Midbrain (tissue), 1 donor: ENCODE measurements at regions not wholly inside any gene's neighbourhood (a gene's known extent, or its start where the extent isn't known, plus 50 kb on each side); places are given as distances from the start of the nearest gene placed in this dataset.
"Not testable (repeated sequence)": the region's sequence is repeated elsewhere in the genome, so short reads cannot be mapped to it uniquely, and the experiment has no call there.

Source experiments
- DNase-seq: peaks from one replicate; lab custom pipeline; 2025; lab: John Stamatoyannopoulos, UW

DNA sequence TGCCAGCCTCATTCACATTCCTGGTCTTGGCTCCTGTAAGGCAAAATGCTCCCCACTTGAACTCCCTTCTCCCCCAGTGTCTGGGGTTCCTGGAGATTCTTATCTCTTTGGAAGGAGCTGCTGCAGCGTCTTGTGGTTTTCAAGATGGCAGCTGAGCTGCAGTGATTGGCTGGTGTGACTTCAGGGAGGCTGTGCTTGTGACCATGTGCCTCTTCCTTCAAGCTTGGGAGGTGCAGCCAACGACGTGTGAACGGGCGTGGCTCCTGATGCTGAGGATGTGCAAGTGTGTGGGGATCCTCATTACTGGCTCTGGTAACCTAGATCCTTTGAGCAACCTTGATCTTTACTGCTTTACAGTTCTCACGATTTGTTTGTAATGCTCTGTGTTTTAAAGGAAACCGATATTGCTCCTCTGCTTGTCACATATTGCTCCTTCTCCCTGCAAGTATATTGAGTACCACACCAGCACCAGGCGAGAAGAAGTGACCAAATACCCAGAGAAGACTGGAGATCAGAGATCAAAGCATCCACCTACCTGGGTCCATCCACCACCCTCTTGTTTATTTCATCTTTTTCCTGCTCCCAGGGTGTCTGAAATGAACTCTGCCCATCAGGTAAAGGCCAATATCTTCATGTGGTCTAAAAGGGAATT is 208.5 kb downstream of the FGF9 start:
- DNase-seq: no peak

DNA sequence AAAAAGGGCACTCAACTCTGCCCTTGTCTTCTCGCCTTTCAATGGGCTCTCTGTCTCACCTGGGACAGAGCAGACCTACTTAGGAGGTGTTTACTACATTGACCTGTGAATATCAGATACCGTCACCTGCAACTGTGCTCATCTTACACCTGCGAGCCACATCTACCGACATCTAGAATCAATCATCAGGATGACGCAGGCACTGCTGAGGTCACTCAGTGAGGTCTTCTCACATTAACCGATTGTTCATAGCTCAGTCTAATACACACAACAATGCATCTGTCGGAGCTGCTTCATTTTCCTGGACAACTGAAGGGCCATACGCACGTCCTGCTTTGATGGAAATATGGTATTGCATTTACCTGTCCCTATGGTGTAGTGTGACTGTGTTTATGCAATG is 211.9 kb downstream of the FGF9 start:
- no peak for DNase-seq

DNA sequence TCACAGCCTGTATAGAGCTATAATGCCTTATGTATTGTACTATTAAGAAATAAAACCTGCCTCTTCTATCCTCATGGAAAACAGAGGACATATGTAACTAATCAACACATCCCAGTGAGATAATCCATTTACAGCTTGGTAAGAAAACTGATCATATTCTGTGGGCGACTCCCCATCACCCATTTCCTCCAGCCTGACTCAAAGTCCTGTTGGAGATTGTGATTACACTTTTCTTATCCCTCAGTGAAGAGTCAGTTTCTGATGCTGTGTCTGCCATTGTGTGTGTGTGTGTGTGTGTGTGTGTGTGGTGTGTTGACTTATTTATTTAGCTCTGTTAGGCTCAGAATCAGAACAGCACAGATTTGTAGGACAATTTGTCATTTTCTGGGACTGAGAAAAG is 212.8 kb downstream of the FGF9 start:
- DNase-seq: no peak

DNA sequence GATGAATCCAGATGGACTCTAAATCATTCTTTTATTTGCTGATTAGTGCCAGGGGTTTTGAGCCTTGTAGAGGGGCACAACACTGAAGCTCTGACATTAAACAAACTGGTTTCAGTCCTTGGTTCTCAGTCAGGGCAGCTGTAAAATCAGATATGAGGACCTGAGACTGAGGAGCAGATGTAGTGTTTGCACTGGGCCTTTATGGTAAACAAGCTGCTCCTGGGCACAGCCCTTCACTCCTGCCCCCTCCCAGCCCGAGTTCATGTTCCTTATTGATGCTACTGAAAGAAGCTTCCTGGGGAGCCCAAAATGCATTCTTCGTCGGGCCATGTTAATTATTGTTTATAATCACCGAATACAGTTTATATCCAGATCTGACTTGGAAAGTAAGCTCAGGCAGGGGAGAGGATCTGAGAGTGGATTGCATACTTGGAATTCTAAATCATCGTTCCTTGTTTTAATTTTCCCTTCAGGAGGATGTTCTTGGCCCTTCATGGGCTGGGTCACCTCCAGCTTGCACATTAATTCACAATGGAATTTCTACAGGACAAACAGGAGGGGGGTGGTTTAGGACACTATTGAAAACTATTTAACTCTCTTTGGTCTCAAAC is 213.5 kb downstream of the FGF9 start:
- no peak for DNase-seq

DNA sequence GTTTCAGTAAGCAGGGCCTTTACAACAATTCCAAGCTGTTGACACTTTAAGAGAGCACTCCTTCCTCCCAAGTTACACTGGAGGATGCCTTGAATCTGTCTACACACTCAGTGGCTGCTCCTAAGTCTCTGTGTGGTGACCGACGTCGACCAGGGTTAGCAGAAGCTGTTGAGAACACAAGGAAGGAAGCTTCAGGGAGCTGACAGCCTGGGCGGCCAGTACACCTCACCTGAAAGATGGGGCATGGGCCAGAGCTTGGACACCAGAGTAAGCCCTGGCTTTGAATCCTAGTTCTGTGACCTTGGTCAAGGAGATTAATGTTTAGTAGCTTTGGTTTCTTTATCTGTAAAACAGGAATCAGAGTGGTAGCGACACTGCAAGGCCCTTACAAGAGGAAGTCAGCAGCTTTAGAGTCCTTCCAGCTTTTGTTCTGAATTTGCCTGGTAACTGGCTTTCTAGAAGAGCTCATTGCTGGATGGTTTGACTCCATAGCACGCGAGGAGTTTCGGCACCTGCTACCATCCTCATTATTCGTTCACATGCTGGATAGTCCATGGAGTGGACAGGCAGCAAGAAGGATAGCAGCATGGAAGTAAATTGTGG is 214.2 kb downstream of the FGF9 start:
- DNase-seq: no peak

DNA sequence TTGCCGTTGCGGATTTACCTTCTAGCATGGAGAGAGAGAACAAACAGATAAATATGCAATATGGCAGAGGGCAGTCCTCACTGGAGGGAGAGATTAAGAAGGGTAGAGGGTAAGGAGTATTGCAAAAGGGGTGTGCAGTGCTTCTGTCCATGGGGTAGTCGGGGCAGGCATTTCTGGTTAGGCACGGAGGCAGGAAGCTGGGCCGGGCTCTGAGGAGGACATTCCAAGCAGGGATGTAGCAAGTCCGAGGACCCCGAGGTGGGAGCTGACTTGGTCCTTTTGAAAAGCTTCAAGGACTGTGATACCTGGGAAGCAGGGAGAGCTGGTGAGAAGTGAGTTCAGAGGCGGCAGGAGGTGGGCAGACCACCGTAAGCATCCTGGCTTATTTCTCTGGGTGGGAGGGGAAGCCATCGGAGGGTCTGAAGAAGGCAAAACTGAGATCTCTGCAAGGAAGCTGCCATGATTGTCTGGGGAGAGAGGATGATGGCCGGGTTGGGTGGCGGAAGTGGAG is 214.9 kb downstream of the FGF9 start:
- DNase-seq: no peak

DNA sequence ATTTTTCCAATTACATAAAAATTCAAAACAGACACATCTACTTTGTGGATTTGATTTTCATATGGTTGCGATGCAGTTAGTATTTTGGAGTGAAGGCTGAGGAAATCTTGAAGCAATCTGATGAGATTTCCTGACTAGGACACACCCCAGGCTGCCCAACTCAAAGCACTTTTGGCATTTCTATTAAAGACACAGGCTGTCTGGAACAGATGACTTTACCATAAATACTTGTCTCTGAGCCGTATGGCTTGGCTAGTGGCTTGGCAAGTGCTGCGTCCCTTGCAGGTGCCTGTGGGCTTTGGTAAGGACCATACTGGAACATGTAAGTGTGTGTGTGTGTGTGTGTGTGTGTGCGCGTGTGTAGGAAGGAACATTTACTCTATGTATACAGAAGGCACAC is 218.8 kb downstream of the FGF9 start:
- no peak for DNase-seq

DNA sequence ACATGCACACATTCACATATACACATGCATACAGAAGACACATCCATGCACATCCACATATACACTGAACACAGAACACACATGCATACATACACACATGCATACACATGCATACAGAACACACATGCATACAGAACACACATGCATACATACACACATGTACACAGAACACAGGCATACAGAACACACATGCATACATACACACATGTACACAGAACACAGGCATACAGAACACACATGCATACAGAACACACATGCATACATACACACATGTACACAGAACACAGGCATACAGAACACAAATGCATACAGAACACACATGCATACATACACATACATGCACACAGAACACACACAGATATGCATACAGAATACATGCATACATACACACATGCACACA is 219.3 kb downstream of the FGF9 start:
- not testable (repeated sequence) for DNase-seq

DNA sequence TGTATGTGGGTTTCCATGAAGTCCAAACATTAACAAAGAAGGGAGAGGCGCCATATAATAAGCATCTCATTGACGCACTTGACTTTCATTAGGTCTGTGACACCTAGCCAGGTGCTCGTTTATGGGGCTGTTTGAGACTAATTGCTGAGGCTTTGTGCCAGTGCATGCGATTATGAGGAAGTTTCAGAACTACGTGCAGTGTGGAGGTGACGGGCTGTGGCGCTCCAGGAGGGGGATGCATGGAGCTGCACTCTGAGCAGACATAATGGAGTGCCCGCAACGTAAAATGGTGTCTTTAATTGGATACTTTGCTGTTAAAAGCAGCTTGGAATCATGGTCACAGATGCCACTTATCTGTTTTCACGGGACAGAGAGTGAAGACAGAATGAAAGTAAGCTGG is 223.2 kb downstream of the FGF9 start:
- DNase-seq: no peak

DNA sequence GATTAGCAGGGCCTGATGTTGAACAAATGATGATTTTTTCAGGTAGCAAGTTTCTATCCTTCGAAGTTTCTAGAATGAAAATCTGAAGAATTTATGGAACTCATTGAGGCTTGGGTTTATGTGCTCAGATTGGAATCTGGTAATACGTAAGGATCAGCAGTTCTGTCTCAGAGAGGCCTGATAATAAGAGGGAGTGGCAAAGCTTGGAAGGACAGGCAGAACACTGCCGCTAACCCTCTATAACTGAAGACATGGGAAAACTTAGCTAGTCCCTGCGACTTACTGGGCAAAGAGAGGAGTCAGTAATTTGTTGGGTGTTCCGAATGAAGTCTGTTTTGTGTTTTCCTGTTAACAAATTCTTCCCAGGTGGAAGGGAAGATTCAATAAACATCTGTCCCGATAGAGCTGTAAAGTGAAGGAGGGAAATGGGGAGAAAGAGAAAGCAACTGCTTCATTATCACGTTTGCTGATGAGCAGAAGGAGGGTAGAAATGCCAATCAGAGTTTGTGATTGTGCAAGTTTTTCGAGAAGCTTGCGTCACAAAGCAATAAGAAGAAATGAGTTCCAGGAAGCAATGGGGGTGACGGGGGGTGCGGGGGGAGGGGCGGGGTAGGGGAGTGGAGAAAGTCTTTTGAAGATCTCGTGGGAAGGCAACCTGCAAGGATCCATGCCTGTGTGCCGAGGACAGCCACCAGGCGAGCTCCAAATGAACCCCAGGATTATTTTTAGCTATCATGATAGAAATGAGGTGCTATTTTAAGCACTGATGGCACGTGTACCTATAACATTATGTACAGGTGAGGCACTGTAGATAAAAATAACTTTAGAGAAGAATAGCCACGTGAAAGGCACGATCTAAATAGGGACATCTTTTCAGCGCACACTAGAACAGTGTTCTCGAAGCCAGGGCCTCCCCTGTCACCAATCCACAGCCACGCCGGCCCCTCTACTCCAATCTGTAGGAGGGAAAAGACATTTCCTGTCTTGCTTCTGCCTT is 224.1 kb downstream of the FGF9 start:
- DNase-seq: no peak

DNA sequence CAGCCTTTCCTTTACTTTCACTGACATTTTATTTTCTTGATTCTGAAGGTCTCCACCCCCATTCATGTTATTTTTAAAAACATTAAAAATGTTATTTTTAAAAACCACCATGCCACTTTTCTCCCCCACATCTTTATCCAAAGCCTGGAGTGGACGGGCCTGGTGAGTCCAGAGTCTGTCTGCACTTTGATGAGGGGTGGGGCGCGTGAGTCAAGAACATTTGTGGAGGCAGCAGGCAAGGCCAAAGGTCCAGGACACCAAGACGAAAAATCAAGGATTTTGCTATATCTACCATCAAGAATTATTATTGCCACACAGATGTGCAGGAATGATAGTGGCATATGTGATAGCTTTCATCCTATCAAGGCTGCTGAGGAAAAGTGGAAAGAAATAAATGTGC is 224.9 kb downstream of the FGF9 start:
- DNase-seq: no peak

DNA sequence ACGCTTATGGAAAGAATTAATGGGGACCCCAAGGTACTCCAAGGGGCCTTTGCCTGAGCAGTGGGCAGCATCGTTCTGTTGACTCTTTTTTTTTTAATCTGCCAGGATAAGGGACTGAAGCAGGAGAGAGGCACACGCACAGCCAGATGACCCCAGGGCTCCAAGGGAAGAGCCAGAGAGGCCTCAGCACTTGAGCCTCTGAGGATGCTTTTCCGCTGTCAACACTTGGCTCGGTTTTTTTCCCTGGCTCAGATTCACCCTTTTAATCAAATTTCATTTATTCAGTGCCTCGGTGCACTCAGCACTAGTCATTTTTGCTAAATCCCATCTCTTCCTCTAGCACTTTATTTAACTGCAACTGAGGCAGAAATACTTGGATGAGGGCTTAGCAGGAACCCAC is 226.3 kb downstream of the FGF9 start:
- no peak for DNase-seq

DNA sequence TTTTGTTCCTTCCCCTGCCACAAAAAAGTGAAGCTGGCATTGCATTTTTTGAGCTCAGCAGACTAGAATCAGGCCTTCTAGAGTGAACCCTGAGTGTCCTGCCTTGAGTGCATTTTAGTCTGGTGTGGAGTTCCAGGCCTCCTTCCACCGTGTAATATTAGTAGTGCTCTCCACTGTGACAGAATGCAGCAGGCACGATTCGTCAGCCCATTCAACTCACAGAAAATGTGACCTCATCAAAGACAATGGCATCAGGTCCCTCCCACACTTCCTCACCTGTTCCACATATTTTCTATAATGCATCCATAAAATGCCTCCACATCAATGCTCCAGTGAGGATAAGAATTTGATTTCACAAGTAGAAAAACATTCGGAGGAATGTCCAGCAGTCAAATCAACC is 227.6 kb downstream of the FGF9 start:
- no peak for DNase-seq

DNA sequence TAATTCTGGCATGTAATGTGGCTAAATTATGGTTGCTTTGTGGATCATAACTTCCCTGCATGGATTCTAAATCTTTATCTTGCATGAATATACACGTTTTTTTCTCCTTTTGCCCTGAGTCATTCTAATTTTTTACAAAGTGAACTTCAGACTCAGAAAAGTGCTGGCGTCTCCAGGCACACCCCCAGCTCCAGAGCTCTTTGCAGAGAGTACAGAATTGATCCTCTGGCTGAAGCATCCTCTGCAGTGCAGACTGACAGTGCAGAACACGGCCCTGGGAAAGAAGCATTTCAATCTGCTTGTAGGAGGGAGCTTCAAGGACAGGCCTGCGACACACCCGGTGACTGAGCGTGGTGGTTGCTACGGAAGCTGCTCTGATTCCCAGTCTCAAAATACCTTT is 228.1 kb downstream of the FGF9 start:
- no peak for DNase-seq

DNA sequence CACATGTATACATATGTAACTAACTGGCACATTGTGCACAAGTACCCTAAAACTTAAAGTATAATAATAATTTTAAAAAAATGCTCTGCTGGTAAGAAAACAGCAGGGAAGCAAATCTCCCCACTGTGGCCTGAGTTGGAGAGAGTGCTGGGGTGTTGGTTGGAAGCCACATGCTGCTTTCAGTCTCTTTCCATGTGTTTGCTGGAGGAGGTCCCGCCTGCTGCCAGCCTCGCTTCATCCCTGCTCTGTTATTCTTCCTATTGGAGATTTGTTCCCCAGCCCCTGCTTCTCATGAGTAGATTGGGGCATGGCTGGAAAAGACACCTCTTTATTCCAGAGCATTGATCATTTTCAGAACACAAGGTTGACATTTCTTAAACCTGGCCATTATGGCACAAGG is 230.5 kb downstream of the FGF9 start:
- DNase-seq: no peak

DNA sequence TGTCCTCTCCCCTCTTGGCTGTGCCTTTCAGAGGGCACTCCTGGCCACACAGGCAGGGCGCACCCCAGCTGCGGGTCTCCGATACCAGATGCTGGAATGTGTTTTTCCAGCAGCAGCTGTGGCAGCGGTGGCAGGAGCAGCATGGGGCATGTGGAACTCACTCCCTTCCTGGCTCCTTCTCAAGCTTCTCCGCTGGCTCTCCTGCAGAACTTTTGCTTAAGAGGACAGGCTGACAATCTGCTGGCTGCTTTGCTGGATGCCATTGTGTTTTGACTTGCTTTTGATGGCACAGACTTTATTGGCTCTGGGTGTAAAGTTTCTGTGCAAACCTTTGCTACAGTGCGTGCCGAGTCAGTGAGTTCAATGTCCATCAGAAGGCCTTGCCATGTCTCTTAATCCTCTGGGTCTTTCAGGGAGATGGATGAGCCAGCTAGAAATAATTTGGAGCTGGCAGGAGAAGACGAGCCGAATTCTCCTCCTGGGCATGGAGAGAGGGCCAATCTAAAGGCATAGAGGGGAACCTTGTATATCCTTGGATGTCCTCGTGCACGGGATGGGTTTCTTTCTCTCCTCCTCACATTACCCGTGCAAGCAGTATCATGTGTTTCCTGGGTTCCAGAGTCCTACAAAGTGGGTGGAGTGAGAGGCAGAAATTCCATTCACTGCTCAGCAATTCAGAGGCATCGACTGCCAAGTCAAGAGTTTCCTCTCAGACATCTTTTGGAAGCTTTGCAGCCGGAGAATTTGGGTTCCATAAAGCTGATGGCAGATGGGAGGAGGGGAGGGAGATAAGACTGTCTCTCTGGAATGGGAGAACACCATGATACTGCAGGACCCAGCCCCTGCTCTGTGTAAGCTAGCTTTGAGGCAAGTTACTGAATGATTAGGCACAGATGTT is 231.2 kb downstream of the FGF9 start:
- DNase-seq: no peak

DNA sequence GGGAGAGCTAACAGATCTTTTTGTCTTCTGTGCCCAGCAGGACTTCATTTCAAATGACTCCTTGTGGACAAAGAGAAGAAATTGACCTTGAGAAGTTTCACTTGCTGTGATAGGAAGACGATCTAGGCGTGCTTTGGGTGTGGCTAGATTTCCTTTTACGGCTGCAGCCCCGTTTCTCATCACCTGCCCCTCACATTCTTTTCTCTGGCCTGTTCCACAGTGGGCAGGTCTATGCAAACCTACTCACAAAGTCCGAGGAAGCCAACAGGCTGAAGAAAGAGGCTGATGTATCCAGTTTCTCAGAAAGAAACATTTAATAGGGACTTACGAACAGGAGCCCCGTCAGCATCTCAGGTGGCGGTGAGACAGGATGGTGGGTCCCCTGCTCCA is 231.8 kb downstream of the FGF9 start:
- DNase-seq: no peak

DNA sequence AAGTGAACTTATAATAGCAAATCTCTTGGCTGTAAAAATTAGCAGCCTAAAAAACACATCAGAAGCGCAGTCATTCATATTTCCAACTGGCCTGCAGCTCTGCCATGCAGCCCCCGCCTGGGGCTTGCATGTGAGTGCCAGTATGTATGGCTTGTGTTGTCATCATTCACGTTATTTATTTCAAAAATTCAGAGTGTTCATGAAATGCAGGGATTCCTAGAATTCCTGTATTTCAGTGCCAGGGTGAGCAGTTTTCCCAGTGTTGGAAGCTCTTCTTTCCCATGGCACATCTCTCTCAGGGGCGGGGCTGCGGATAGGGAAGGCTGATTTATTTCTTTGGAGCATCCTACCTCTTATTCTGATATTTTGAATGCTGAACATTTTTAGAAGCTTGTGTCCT is 234.6 kb downstream of the FGF9 start:
- no peak for DNase-seq

DNA sequence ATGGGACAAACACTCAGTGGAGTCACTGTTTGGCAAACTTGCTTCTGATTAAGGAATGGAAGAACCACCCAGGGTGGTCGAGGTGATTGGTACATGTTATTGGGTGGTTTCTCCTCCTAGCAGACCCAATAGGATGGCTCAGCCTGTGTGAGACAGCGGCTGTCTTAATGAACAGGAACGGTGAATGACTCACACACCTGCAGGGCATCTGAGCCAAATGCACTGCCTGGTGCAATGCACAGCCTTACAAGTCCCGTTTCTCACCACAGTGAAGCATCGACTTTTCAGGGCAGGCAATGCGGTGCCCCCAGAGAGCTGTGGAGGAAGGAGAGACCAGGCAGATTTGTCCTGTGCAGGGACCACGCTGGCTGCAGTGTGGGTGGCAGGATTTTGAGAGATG is 238.5 kb downstream of the FGF9 start:
- DNase-seq: no peak

DNA sequence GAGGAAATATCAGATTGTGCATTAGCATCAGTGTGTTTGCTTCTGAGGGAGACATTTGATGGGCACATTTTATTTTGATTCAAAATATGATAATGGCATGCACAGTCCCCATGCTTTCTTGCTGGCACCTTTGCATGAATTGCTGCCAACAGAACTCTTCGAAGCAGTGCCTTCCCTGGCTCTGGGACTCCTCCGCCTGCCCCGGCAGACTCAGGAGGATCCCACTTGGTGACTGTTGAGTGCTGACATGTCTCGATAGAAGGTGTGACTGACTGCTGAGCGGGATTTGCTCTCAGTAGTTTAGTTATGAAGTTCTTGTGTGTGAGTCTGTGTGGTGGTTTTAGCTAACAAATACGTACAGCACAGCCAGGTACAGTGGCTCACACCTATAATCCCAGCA is 239.7 kb downstream of the FGF9 start:
- DNase-seq: no peak

DNA sequence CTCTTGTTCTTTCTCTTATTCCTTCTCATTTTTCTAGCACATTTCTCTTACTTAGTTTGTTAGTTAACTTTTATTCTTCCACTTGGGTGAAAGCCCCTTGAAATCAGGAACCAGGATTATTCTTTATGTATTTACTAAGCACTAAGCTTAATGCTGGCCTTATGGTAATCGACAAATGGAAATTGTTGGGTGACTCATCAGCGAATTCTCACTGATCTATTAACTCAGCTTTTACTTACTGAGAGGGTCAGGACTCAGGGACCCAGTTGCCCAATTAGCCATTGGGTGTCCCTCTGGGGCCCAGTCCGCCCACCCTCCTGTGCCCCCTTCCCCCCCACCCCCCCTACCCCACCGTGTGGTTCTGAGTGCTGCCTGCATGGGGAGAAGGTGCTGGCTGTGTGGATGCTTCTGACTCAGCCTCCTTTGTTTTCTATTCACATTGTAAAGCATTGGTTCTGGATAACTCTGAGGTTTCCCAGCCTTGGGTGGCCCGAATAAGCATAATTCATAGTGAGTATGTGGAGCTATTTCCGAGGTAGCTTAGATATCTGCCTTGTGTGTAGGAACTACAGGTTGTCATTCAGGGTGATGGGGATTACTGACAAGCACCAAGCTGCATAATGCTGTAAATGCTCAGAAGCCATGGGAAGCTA is 240.9 kb downstream of the FGF9 start:
- DNase-seq: no peak
